Endodermal cell (in vitro differentiated cells): ENCODE measurements at regions not wholly inside any gene's neighbourhood (a gene's known extent, or its start where the extent isn't known, plus 50 kb on each side); places are given as distances from the start of the nearest gene placed in this dataset.

Experiments
- DNase-seq: peaks from one replicate; pipeline ENCODE4 v3.0.0-alpha.2; 2017
- H3K27ac ChIP-seq: 2 replicates; pipeline ENCODE4 v1.5.1; 2013; ENCODE audit warnings: mild to moderate bottlenecking, low read depth, low read length, moderate library complexity
- H3K27me3 ChIP-seq: 2 replicates; pipeline ENCODE4 v1.6.1; 2013; ENCODE audit warnings: mild to moderate bottlenecking, low read length, moderate library complexity; ENCODE audit not compliant: insufficient read depth, control insufficient read depth, poor library complexity, severe bottlenecking
- H3K36me3 ChIP-seq: 2 replicates; pipeline ENCODE4 v1.7.0; 2013; ENCODE audit warnings: mild to moderate bottlenecking, low read length, moderate library complexity; ENCODE audit not compliant: control insufficient read depth, insufficient read depth
- H3K4me1 ChIP-seq: one replicate; pipeline ENCODE4 v1.7.0; 2013; ENCODE audit warnings: low read length; ENCODE audit not compliant: control insufficient read depth, insufficient read depth
- H3K4me3 ChIP-seq: 2 replicates; pipeline ENCODE4 v1.5.1; 2013; ENCODE audit warnings: mild to moderate bottlenecking, low read length, moderate library complexity
- H3K9ac ChIP-seq: 2 replicates; pipeline ENCODE4 v1.6.1; 2013; ENCODE audit warnings: mild to moderate bottlenecking, low read length, moderate library complexity; ENCODE audit not compliant: poor library complexity, severe bottlenecking; ENCODE audit errors: extremely low read depth
- H3K9me3 ChIP-seq: 2 replicates; pipeline ENCODE4 v1.6.1; 2013; ENCODE audit warnings: mild to moderate bottlenecking, low read length, moderate library complexity; ENCODE audit not compliant: control insufficient read depth
- H3K27ac Mint-ChIP-seq: 2 replicates; pipeline ENCODE4 v1.8.0; 2020; ENCODE audit warnings: mixed read lengths
- H3K27me3 Mint-ChIP-seq: 2 replicates; pipeline ENCODE4 v1.8.0; 2021; ENCODE audit warnings: mild to moderate bottlenecking, mixed read lengths; ENCODE audit not compliant: insufficient read depth
- H3K36me3 Mint-ChIP-seq: 2 replicates; pipeline ENCODE4 v1.8.0; 2020; ENCODE audit warnings: low read depth, mixed read lengths
- H3K4me1 Mint-ChIP-seq: 2 replicates; pipeline ENCODE4 v1.8.0; 2020; ENCODE audit warnings: mixed read lengths
- H3K4me3 Mint-ChIP-seq: 2 replicates; pipeline ENCODE4 v1.8.0; 2020; ENCODE audit warnings: mild to moderate bottlenecking, moderate library complexity, mixed read lengths
- H3K9me3 Mint-ChIP-seq: 2 replicates; pipeline ENCODE4 v1.8.0; 2020; ENCODE audit warnings: mild to moderate bottlenecking, mixed read lengths
- CTCF ChIP-seq: fragments of 200-600 bp; sonication (generic); conservative IDR thresholded peaks from 2 replicates; pipeline ENCODE4 v1.5.0; 2021; ENCODE audit warnings: antibody characterized with exemption, mild to moderate bottlenecking
- WGBS, 2 experiments: methylation state at CpG; one replicate each; pipeline versions ENCODE4 v1.1.5 to v1.1.7; 2013; ENCODE audit warnings: missing lambda C conversion rate in 2 of 2, mixed read lengths in 1 of 2; ENCODE audit not compliant: insufficient coverage in 1 of 2, insufficient read length in 1 of 2; 5-methylcytosine and 5-hydroxymethylcytosine counted together

GRCh38 chr7:15747301-15747700, 60.8 kb upstream of the MEOX2 start:
- Mint-ChIP-seq H3K27ac (no peak overlapping the region), H3K36me3 (no peaks in the 10 kb centered on the region), H3K27me3 (no peaks in the 10 kb centered on the region), H3K4me1 (no peaks in the 10 kb centered on the region), H3K4me3 (no peak overlapping the region), H3K9me3 (no peaks in the 10 kb centered on the region)
- TF ChIP-seq CTCF = no peak
- no peak overlapping the region for H3K27ac ChIP-seq
- no peak overlapping the region for H3K4me3 ChIP-seq
- no peaks in the 10 kb centered on the region for H3K9me3 ChIP-seq
- H3K9ac ChIP-seq = no peak overlapping the region
- no peaks in the 10 kb centered on the region for H3K27me3 ChIP-seq
- H3K36me3 ChIP-seq = no peaks in the 10 kb centered on the region
- no peak for DNase-seq
- 90 to 100% methylated on average over 1 to 2 of the region's 2 CpGs for WGBS, 2 experiments
- H3K4me1 ChIP-seq = no peaks in the 10 kb centered on the region

GRCh38 chr7:15743926-15744480, 57.5 kb upstream of the MEOX2 start:
- Histone ChIP-seq H3K9me3 (no peaks in the 10 kb centered on the region), H3K27me3 (no peaks in the 10 kb centered on the region), H3K9ac (no peak overlapping the region), H3K4me3 (no peak overlapping the region), H3K4me1 (no peaks in the 10 kb centered on the region), H3K36me3 (no peaks in the 10 kb centered on the region), H3K27ac (no peak overlapping the region)
- H3K27ac Mint-ChIP-seq = no peak overlapping the region
- H3K9me3 Mint-ChIP-seq = no peaks in the 10 kb centered on the region
- H3K27me3 Mint-ChIP-seq = no peaks in the 10 kb centered on the region
- no peak for DNase-seq
- H3K36me3 Mint-ChIP-seq = no peaks in the 10 kb centered on the region
- WGBS, 2 experiments = 89 to 92% methylated on average over 2 to 3 of the region's 3 CpGs
- no peaks in the 10 kb centered on the region for H3K4me1 Mint-ChIP-seq
- TF ChIP-seq CTCF = no peak
- H3K4me3 Mint-ChIP-seq = no peak overlapping the region

GRCh38 chr7:15737601-15738000, 51.1 kb upstream of the MEOX2 start:
- no peaks in the 10 kb centered on the region for H3K27me3 Mint-ChIP-seq
- WGBS, 2 experiments = 78% methylated on average over 2 of the region's 2 CpGs; no CpG with 5 or more reads in 1 of the 2 experiments
- no peaks in the 10 kb centered on the region for H3K9me3 Mint-ChIP-seq
- H3K27ac Mint-ChIP-seq = no peak overlapping the region
- no peak for DNase-seq
- no peak overlapping the region for H3K4me3 Mint-ChIP-seq
- Histone ChIP-seq H3K4me3 (no peak overlapping the region), H3K27me3 (no peaks in the 10 kb centered on the region), H3K9me3 (no peaks in the 10 kb centered on the region), H3K9ac (no peak overlapping the region), H3K36me3 (no peaks in the 10 kb centered on the region), H3K4me1 (no peaks in the 10 kb centered on the region), H3K27ac (no peak overlapping the region)
- TF ChIP-seq CTCF = no peak
- H3K36me3 Mint-ChIP-seq = no peaks in the 10 kb centered on the region
- peaks cover 4% of the 10 kb centered on the region for H3K4me1 Mint-ChIP-seq
